ENCODE measurements at regions not wholly inside any gene's neighbourhood (a gene's known extent, or its start where the extent isn't known, plus 50 kb on each side); places are given as distances from the start of the nearest gene placed in this dataset.

DNA sequence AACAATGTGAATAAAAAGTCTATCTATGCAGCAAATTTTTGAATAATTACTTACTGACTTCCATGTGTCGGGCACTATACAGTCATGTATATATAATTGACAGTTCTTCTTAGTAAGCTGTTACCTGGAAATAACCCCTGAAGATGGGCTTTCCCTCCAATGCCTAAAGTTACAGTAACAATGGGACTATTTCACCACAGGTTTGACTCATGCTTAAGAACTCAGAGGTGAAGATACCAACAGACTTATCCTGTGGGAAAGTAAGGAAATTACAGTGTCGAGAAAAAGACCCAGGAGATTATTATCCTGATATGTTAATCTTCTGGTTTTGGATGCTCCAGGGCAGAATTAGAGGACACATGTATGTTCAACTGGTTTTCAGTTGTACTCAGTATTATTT lies 601.5 kb upstream of the SOX9 start:
- DNase-seq (ENCODE audit: low spot score in 2 of 2): no peak
- Histone ChIP-seq H3K27ac (no peak overlapping the region), H3K36me3 (no peaks in the 10 kb centered on the region), H3K4me1 (no peaks in the 10 kb centered on the region), H3K9me3 (no peaks in the 10 kb centered on the region), H3K4me3 (no peak overlapping the region), H3K27me3 (no peaks in the 10 kb centered on the region)
- intact Hi-C loops (cut with DNase I): no loop called here
- TF ChIP-seq, protein P1, sequence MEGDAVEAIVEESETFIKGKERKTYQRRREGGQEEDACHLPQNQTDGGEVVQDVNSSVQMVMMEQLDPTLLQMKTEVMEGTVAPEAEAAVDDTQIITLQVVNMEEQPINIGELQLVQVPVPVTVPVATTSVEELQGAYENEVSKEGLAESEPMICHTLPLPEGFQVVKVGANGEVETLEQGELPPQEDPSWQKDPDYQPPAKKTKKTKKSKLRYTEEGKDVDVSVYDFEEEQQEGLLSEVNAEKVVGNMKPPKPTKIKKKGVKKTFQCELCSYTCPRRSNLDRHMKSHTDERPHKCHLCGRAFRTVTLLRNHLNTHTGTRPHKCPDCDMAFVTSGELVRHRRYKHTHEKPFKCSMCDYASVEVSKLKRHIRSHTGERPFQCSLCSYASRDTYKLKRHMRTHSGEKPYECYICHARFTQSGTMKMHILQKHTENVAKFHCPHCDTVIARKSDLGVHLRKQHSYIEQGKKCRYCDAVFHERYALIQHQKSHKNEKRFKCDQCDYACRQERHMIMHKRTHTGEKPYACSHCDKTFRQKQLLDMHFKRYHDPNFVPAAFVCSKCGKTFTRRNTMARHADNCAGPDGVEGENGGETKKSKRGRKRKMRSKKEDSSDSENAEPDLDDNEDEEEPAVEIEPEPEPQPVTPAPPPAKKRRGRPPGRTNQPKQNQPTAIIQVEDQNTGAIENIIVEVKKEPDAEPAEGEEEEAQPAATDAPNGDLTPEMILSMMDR (IDR thresholded peaks at IDR 0.05): no peak

DNA sequence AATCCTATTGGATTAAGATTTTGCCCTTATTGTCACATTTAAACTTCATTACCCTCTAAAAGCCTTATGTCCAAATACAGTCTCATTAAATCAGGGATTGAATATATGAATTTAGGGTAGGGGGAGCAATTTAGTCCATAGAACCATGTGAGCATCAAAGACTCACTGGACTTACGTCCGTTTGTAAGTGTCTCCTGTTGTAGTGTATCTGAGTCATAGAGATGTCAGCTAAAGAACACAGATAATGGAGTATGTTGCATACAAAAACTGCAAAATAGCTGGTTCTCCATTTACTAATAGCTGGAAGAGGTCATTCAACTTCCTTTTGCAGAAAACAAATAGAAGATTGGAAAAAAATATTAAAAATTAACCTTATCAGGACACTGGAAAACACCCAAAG lies 599.1 kb upstream of the SOX9 start:
- H3K27me3 ChIP-seq: no peaks in the 10 kb centered on the region
- H3K9me3 ChIP-seq: no peaks in the 10 kb centered on the region
- intact Hi-C loops (cut with DNase I): loop anchor here (10.0 kb wide), 1 partner anchor 57 kb away; no protein-coding TSS in a partner anchor
- DNase-seq (ENCODE audit: low spot score in 2 of 2): no peak
- H3K36me3 ChIP-seq: no peaks in the 10 kb centered on the region
- no peak overlapping the region for H3K27ac ChIP-seq
- TF ChIP-seq, protein P1 (IDR thresholded peaks at IDR 0.05): no peak
- H3K4me1 ChIP-seq: no peaks in the 10 kb centered on the region
- H3K4me3 ChIP-seq: no peak overlapping the region

DNA sequence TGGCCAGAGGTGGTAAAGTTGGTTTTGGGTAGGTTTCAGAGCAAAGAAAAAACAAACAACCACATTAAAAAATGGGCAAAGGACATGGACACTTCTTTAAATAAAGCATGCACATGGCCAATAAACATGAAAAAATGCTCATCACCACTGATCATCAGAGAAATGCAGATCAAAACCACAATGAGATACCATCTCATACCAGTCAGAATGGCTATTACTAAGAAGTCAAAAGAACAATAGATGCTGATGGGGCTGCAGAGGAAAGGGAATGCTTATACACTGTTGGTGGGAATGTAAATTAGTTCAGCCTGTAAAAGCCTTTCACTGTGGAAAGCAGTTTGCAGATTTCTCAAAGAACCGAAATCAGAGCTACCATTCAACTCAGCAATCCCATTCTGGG lies 598.4 kb upstream of the SOX9 start:
- intact Hi-C loops (cut with DNase I): loop anchor here (10.0 kb wide), 1 partner anchor 58 kb away; no protein-coding TSS in a partner anchor
- Histone ChIP-seq H3K36me3 (no peaks in the 10 kb centered on the region), H3K4me3 (no peak overlapping the region), H3K9me3 (no peaks in the 10 kb centered on the region), H3K27ac (no peak overlapping the region), H3K4me1 (no peaks in the 10 kb centered on the region), H3K27me3 (no peaks in the 10 kb centered on the region)
- DNase-seq (ENCODE audit: low spot score in 2 of 2): no peak
- TF ChIP-seq, protein P1 (IDR thresholded peaks at IDR 0.05): no peak

DNA sequence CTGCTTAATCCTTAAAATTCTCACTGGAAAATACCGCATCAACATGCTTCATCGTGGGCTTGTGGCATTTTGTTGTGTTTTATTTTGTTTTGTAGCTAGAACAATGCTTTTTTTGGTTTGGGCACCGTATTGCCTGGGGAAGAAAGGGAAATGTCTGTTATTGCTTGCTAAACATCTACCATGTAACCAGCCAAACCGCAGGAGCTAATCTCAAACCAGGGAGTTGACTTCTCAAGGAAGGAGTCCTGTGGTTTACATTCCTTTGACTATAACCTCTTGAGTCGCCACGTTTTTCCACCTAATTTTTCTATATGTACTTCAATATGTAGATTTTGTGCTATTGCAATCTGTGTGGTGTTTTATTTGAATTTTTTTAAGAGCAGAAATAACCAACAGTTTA lies 593.5 kb upstream of the SOX9 start:
- Histone ChIP-seq H3K36me3 (no peaks in the 10 kb centered on the region), H3K27ac (no peak overlapping the region), H3K27me3 (no peaks in the 10 kb centered on the region), H3K4me1 (no peaks in the 10 kb centered on the region), H3K4me3 (no peak overlapping the region), H3K9me3 (no peaks in the 10 kb centered on the region)
- intact Hi-C loops (cut with DNase I): loop anchor here (10.0 kb wide), 1 partner anchor 63 kb away; no protein-coding TSS in a partner anchor
- DNase-seq (ENCODE audit: low spot score in 2 of 2): no peak
- TF ChIP-seq, protein P1 (IDR thresholded peaks at IDR 0.05): no peak

DNA sequence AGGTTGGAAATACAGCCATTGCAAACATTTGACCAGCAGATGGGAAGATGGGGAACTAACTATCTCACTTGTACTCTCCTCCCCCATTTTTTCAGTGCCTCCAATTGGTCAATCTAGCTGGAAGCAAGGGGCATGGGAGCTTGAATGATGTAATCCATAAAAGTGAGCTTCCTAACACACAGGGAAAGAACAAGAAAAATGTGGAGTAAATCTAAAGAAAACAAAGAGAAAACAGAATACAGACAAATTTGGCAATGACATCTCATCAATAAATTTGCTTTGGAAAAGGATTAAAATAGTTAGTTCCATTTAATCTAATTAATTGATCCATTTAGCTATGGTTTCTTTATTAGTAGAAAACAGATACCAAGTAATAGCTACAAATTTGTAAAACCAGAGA lies 592.6 kb upstream of the SOX9 start:
- H3K27ac ChIP-seq: no peak overlapping the region

More for the DNA sequence above, 592.6 kb upstream of the SOX9 start:
- no peaks in the 10 kb centered on the region for H3K4me1 ChIP-seq
- H3K27me3 ChIP-seq: no peaks in the 10 kb centered on the region
- intact Hi-C loops (cut with DNase I): loop anchor here (10.0 kb wide), 1 partner anchor 63 kb away; no protein-coding TSS in a partner anchor
- no peak overlapping the region for H3K4me3 ChIP-seq
- DNase-seq (ENCODE audit: low spot score in 2 of 2): no peak
- H3K9me3 ChIP-seq: no peaks in the 10 kb centered on the region
- TF ChIP-seq, protein P1 (IDR thresholded peaks at IDR 0.05): no peak
- H3K36me3 ChIP-seq: no peaks in the 10 kb centered on the region
